Uterus (tissue), 2 donors: ENCODE measurements at regions not wholly inside any gene's neighbourhood (a gene's known extent, or its start where the extent isn't known, plus 50 kb on each side); places are given as distances from the start of the nearest gene placed in this dataset.

Source experiments
- CTCF ChIP-seq, 4 experiments: fragments of 200-600 bp in 2 of 4; fragments of 450-650 bp in 2 of 4; sonication (generic) in 2 of 4; IDR thresholded peaks; one replicate each; pipeline ENCODE4 v1.5.1; 2016 to 2019; ENCODE audit warnings: antibody characterized with exemption in 4 of 4, mild to moderate bottlenecking in 2 of 4, moderate library complexity in 1 of 4
- POLR2A ChIP-seq, 2 donors: fragments of 450-650 bp; IDR thresholded peaks; one replicate each; pipeline ENCODE4 v1.6.1; 2016; ENCODE audit warnings: antibody characterized with exemption in 2 of 2, mild to moderate bottlenecking in 1 of 2, moderate library complexity in 1 of 2

- TF ChIP-seq POLR2A (IDR thresholded peaks at IDR 0.05) (no peak), CTCF (IDR thresholded peaks at IDR 0.05) (no peak)
Observed at GRCh38 chr4:79636991-79637390, 229.0 kb upstream of the GK2 start.
